OCI-LY3 (cell line): ENCODE measurements at regions not wholly inside any gene's neighbourhood (a gene's known extent, or its start where the extent isn't known, plus 50 kb on each side); places are given as distances from the start of the nearest gene placed in this dataset.

Experiments
- H2AFZ ChIP-seq: fragments of 200-600, 300-600 bp; shearing (Covaris generic); 2 replicates; pipeline ENCODE4 v1.6.0; 2014; ENCODE audit warnings: antibody characterized with exemption, low read depth, low read length
- H3K27ac ChIP-seq: fragments of 200-600, 300-600 bp; sonication (generic); 2 replicates; pipeline ENCODE4 v1.5.1; 2014; ENCODE audit warnings: mild to moderate bottlenecking, low read length, moderate library complexity, mixed read lengths
- H3K27me3 ChIP-seq: fragments of 200-600, 300-600 bp; sonication (generic); 2 replicates; pipeline ENCODE4 v1.6.1; 2014; ENCODE audit warnings: low read depth, low read length, mixed read lengths
- H3K36me3 ChIP-seq: fragments of 200-600, 300-600 bp; sonication (generic); replicated peaks from 2 replicates; pipeline ENCODE3; 2014; ENCODE audit warnings: low read depth, low read length, mixed read lengths
- H3K4me1 ChIP-seq: fragments of 300-600, 200-600 bp; sonication (generic); 2 replicates; pipeline ENCODE4 v1.6.1; 2014; ENCODE audit warnings: low read length, mixed read lengths
- H3K4me2 ChIP-seq: fragments of 200-600, 300-600 bp; sonication (generic); 2 replicates; pipeline ENCODE4 v1.6.1; 2014; ENCODE audit warnings: low read length, mixed read lengths
- H3K4me3 ChIP-seq: fragments of 300-600, 200-600 bp; sonication (generic); 2 replicates; pipeline ENCODE4 v1.5.1; 2014; ENCODE audit warnings: antibody characterized with exemption, mild to moderate bottlenecking, low read length, moderate library complexity
- H3K79me2 ChIP-seq: fragments of 300-600, 200-600 bp; shearing (Covaris generic); 2 replicates; pipeline ENCODE4 v1.6.1; 2014; ENCODE audit warnings: mild to moderate bottlenecking, low read length, mixed read lengths
- H3K9ac ChIP-seq: fragments of 300-600, 200-600 bp; shearing (Covaris generic); 2 replicates; pipeline ENCODE4 v1.6.0; 2014; ENCODE audit warnings: mild to moderate bottlenecking, low read length, moderate library complexity
- H3K9me3 ChIP-seq: fragments of 200-600, 300-600 bp; shearing (Covaris generic); 2 replicates; pipeline ENCODE4 v1.6.1; 2014; ENCODE audit warnings: low read length, mixed read lengths; ENCODE audit not compliant: insufficient read depth
- H4K20me1 ChIP-seq: fragments of 200-600, 300-600 bp; sonication (generic); 2 replicates; pipeline ENCODE4 v1.6.1; 2016; ENCODE audit warnings: low read length, mixed read lengths; ENCODE audit not compliant: insufficient read depth
- EZH2phosphoT487 ChIP-seq: fragments of 200-600 bp; shearing (Covaris generic); IDR thresholded peaks from 2 replicates; pipeline ENCODE4 v1.6.1; 2018; ENCODE audit warnings: antibody characterized with exemption, mixed run types, low read depth
- TF ChIP-seq, protein P1 (sequence below): fragments of 200-600, 300-600 bp; sonication (generic); IDR thresholded peaks from 2 replicates; pipeline ENCODE4 v1.5.1; 2014; ENCODE audit warnings: antibody characterized with exemption, low read length, low read depth

DNA sequence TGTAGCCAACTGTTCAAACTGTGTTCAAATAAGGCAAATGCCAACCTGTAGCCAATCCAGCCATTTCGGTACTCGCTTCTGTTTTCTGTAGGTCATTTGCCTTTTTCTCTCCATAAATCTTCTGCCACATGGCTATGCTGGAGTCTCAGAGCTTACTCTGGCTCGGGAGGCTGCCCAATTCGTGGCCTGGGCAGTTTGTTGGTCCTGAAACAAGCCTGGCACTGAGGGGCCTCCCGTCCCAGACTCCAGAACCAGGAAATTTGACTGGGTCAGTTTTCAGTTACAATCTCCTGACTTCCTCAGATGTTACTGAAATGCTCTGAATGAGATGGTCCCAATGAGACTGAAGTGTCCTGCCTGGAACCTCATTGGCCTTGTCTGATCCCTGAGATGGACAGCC, 120.8 kb upstream of the NPAS2 start:
- no peaks in the 10 kb centered on the region for H3K36me3 ChIP-seq
- no peak overlapping the region for H3K9ac ChIP-seq
- no peaks in the 10 kb centered on the region for H4K20me1 ChIP-seq
- H3K27ac ChIP-seq = no peak overlapping the region
- H2AFZ ChIP-seq = no peak overlapping the region
- TF ChIP-seq, protein P1, sequence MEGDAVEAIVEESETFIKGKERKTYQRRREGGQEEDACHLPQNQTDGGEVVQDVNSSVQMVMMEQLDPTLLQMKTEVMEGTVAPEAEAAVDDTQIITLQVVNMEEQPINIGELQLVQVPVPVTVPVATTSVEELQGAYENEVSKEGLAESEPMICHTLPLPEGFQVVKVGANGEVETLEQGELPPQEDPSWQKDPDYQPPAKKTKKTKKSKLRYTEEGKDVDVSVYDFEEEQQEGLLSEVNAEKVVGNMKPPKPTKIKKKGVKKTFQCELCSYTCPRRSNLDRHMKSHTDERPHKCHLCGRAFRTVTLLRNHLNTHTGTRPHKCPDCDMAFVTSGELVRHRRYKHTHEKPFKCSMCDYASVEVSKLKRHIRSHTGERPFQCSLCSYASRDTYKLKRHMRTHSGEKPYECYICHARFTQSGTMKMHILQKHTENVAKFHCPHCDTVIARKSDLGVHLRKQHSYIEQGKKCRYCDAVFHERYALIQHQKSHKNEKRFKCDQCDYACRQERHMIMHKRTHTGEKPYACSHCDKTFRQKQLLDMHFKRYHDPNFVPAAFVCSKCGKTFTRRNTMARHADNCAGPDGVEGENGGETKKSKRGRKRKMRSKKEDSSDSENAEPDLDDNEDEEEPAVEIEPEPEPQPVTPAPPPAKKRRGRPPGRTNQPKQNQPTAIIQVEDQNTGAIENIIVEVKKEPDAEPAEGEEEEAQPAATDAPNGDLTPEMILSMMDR = no peak
- TF ChIP-seq EZH2phosphoT487 = no peak
- no peak overlapping the region for H3K4me2 ChIP-seq
- no peak overlapping the region for H3K4me3 ChIP-seq
- H3K79me2 ChIP-seq = no peaks in the 10 kb centered on the region
- H3K27me3 ChIP-seq = peaks cover 7% of the 10 kb centered on the region; the same call in 1 of the 2 replicates
- H3K9me3 ChIP-seq = no peaks in the 10 kb centered on the region
- H3K4me1 ChIP-seq = no peaks in the 10 kb centered on the region

DNA sequence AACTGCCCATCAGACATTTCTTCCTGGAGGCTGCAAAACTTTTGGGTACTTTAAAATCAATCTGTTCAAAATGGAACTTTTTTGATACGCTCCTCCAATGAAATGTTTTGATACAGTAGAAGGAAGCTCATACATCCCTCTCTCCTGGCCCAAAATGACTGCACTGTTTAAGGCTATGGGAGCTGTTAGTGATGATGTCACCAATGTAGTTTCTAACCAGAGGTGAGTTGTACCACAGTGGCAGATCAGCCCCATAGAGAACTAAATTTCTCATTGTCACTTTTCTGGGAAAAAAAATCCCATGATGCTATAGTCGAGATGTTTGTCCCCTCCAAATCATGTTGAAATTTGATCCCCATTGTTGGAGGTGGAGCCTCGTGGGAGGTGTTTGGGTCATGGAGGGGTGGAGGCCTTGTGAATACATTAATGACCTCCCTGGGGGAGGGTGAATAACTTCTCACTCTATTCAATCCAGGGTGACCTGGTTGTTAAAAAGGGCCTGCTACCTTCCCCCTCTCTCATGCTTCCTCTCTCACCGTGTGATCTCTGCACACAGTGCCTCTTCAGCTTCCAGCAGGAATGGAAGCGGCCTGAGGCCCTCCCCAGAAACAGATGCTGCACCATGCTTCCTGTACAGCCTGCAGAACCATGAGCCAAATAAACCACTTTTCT, 117.4 kb upstream of the NPAS2 start:
- H3K4me1 ChIP-seq = no peaks in the 10 kb centered on the region
- TF ChIP-seq, protein P1 = no peak
- TF ChIP-seq EZH2phosphoT487 = no peak
- H3K36me3 ChIP-seq = no peaks in the 10 kb centered on the region

DNA sequence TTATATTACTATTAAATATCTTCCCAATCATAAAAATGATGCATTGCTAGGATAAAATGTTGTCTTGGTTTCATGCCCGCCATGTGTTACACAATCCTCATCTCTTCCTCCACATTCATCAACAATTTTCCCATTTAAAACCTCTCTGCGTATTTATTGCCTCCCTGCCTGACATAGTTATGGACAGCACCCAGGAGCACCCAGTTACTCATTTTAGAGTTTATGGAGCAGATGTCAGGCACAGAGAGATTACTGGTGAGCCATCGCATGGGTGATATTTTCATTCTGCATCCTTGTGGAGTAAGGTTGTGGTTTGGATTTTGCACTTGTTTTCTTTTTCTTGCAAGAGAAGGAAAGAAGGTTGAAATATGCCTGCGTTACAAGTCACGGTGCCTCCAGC, 116.7 kb upstream of the NPAS2 start:
- H3K36me3 ChIP-seq = no peaks in the 10 kb centered on the region
- H4K20me1 ChIP-seq = no peaks in the 10 kb centered on the region
- H3K27ac ChIP-seq = no peak overlapping the region
- H3K9me3 ChIP-seq = no peaks in the 10 kb centered on the region
- TF ChIP-seq, protein P1 = no peak
- no peak overlapping the region for H3K9ac ChIP-seq
- no peaks in the 10 kb centered on the region for H3K4me1 ChIP-seq
- 0 out of 2 replicates have a peak, but pooled peaks cover 7% of the 10 kb centered on the region for H3K27me3 ChIP-seq
- no peak overlapping the region for H3K4me3 ChIP-seq
- no peaks in the 10 kb centered on the region for H3K79me2 ChIP-seq
- H2AFZ ChIP-seq = no peak overlapping the region
- H3K4me2 ChIP-seq = no peak overlapping the region

More for the DNA sequence above, 117.4 kb upstream of the NPAS2 start:
- H2AFZ ChIP-seq = no peak overlapping the region
- H4K20me1 ChIP-seq = no peaks in the 10 kb centered on the region
- H3K4me2 ChIP-seq = no peak overlapping the region
- H3K79me2 ChIP-seq = no peaks in the 10 kb centered on the region
- H3K9me3 ChIP-seq = no peaks in the 10 kb centered on the region
- no peak overlapping the region for H3K4me3 ChIP-seq
- H3K27me3 ChIP-seq = 0 out of 2 replicates have a peak, but pooled peaks cover 7% of the 10 kb centered on the region
- H3K27ac ChIP-seq = no peak overlapping the region
- no peak overlapping the region for H3K9ac ChIP-seq

DNA sequence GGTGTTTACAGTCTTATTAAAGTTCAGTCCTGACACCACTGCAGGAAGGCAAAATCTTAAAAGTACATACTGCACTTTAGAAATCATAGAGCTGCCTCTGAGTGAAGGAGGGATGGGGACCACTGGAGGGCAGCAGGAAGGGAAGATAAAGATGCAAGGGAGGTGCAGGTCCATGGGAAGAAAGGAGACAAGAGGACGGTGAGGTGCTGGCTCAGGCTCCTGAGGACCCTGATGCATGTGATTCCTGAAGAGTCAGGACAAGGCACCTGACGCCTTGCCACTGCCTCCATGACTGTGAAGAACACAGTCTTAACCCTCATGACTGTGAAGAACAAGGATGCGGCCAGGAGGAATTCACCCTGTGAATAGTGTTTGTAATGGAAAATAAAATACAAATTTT, 116.2 kb upstream of the NPAS2 start:
- no peak overlapping the region for H3K4me3 ChIP-seq
- H3K36me3 ChIP-seq = no peaks in the 10 kb centered on the region
- no peaks in the 10 kb centered on the region for H3K4me1 ChIP-seq
- no peak overlapping the region for H2AFZ ChIP-seq
- no peaks in the 10 kb centered on the region for H3K79me2 ChIP-seq
- H4K20me1 ChIP-seq = no peaks in the 10 kb centered on the region
- H3K4me2 ChIP-seq = no peak overlapping the region
- H3K9me3 ChIP-seq = no peaks in the 10 kb centered on the region
- no peak overlapping the region for H3K27ac ChIP-seq
- TF ChIP-seq, protein P1 = no peak
- no peak for TF ChIP-seq EZH2phosphoT487
- H3K9ac ChIP-seq = no peak overlapping the region
- 0 out of 2 replicates have a peak, but pooled peaks cover 7% of the 10 kb centered on the region for H3K27me3 ChIP-seq
